ENCODE measurements at regions not wholly inside any gene's neighbourhood (a gene's known extent, or its start where the extent isn't known, plus 50 kb on each side); places are given as distances from the start of the nearest gene placed in this dataset.

DNA sequence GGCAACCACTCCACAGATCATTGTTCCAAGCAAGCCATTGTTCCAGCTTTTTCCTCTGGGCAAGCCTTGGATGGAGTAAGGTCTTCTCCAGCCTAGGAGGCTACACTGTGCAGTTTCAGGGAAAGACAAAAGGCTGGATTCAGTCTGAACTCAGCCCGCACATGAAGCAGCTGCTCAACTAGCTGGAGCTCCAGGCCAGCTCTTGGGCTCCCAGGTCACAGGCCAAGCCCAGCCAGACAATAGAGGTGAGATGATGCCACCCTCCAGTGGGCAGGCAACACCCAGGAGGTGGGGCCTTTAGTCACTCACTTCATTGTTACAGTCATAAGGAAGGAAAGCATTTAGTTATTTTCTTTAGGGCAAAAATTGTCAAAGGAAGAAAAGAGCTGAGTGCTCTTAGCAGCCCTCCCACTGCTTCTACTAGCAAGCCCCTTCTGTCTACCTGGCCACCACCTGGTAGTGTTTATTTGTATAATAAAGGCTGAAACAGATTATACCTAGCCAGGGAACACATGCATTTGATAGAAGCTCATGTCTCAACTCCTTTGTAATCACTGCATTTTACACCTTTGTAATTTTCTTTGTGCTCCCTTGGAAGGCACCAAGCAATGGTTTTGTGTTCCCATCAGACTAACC lies 253.4 kb downstream of the WDR11 start:
- Histone ChIP-seq H3K36me3 (no peaks in the 10 kb centered on the region), H3K27me3 (no peaks in the 10 kb centered on the region), H3K4me1 (no peaks in the 10 kb centered on the region), H3K4me3 (replicated peaks in 1 of 3) (no peak overlapping the region), H3K27ac (no peak overlapping the region), H3K9me3 (no peaks in the 10 kb centered on the region)
- TF ChIP-seq POLR2A (IDR thresholded peaks at IDR 0.05): no peak
- TF ChIP-seq, protein P1, sequence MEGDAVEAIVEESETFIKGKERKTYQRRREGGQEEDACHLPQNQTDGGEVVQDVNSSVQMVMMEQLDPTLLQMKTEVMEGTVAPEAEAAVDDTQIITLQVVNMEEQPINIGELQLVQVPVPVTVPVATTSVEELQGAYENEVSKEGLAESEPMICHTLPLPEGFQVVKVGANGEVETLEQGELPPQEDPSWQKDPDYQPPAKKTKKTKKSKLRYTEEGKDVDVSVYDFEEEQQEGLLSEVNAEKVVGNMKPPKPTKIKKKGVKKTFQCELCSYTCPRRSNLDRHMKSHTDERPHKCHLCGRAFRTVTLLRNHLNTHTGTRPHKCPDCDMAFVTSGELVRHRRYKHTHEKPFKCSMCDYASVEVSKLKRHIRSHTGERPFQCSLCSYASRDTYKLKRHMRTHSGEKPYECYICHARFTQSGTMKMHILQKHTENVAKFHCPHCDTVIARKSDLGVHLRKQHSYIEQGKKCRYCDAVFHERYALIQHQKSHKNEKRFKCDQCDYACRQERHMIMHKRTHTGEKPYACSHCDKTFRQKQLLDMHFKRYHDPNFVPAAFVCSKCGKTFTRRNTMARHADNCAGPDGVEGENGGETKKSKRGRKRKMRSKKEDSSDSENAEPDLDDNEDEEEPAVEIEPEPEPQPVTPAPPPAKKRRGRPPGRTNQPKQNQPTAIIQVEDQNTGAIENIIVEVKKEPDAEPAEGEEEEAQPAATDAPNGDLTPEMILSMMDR (IDR thresholded peaks at IDR 0.05): no peak
- 100% methylated on average over 1 of the region's 1 CpG for WGBS, 2 donors
- intact Hi-C loops (cut with DNase I): no loop called here
- no peak for DNase-seq

DNA sequence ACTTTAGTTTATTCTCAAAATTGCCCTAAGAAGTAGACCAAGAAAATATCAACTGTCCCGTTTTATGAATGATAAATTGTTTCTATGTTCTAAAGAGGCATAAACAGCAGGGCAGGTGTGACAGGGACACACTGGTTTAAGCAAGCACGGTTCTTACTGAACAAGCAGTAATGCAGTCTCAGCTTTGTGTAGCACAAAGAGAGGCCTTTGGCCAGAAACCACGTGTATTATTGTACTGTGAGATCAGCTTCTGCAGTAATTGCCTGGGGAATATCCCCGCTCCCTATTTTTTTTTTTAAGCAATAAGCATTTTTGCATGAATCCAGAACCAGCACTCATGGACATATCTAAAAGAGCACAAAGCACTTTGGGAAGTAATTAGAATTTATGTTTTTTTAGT lies 255.4 kb downstream of the WDR11 start:
- Histone ChIP-seq H3K4me3 (replicated peaks in 1 of 3) (no peak overlapping the region), H3K36me3 (no peaks in the 10 kb centered on the region), H3K9me3 (no peaks in the 10 kb centered on the region), H3K27ac (no peak overlapping the region), H3K27me3 (no peaks in the 10 kb centered on the region), H3K4me1 (no peaks in the 10 kb centered on the region)
- TF ChIP-seq, protein P1 (IDR thresholded peaks at IDR 0.05): no peak
- TF ChIP-seq POLR2A (IDR thresholded peaks at IDR 0.05): no peak
- DNase-seq: no peak
- intact Hi-C loops (cut with DNase I): no loop called here
- WGBS, 2 donors: 82 to 83% methylated on average over 4 of the region's 4 CpGs

DNA sequence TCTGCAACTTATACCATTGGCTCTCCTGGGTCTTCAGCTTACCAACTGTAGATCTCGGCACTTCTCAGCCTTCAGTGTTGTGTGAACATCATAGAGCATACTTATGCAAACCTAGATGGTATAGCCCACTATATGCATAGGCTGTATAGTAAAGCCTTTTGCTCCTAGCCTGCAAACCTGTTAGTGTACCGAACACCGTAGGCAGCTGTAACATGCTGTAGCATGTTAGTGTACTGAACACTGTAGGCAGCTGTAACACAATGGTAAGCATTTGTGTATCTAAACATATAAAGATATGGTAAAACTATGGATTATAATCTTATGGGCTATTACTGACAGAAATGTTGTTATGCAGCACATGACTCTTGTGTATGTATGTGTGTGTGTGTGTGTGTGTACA lies 256.9 kb downstream of the WDR11 start:
- intact Hi-C loops (cut with DNase I): no loop called here
- TF ChIP-seq, protein P1 (IDR thresholded peaks at IDR 0.05): no peak
- TF ChIP-seq POLR2A (IDR thresholded peaks at IDR 0.05): no peak
- Histone ChIP-seq H3K4me3 (replicated peaks in 1 of 3) (no peak overlapping the region), H3K4me1 (no peaks in the 10 kb centered on the region), H3K27ac (no peak overlapping the region), H3K9me3 (no peaks in the 10 kb centered on the region), H3K27me3 (no peaks in the 10 kb centered on the region), H3K36me3 (no peaks in the 10 kb centered on the region)
- WGBS, 2 donors: 94 to 95% methylated on average over 3 of the region's 3 CpGs
- DNase-seq: no peak

DNA sequence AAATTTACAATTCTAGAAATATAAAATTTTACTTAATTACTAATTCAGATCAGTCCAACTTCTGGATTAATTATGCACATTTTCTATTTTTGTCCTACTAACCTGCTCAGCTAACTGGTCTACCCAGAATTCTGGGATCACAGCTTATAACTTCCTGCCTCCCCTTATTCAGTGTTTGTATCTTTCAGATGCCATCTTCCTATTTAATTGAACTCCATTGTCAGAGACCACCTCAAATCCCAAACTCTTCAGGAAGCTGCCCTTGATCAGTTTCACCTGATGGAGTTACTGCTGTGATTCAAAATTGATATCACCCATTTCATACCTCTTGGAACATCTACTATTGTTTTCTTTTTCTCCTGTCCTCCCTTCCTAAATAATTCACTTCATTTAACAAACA lies 259.2 kb downstream of the WDR11 start:
- H3K4me1 ChIP-seq: no peaks in the 10 kb centered on the region
- H3K9me3 ChIP-seq: no peaks in the 10 kb centered on the region
- H3K27ac ChIP-seq: no peak overlapping the region
- no peaks in the 10 kb centered on the region for H3K36me3 ChIP-seq
- TF ChIP-seq, protein P1 (IDR thresholded peaks at IDR 0.05): no peak
- no peak for TF ChIP-seq POLR2A (IDR thresholded peaks at IDR 0.05)
- no peak overlapping the region for H3K4me3 ChIP-seq (replicated peaks in 1 of 3)
- intact Hi-C loops (cut with DNase I): no loop called here
- no peaks in the 10 kb centered on the region for H3K27me3 ChIP-seq
- DNase-seq: no peak

DNA sequence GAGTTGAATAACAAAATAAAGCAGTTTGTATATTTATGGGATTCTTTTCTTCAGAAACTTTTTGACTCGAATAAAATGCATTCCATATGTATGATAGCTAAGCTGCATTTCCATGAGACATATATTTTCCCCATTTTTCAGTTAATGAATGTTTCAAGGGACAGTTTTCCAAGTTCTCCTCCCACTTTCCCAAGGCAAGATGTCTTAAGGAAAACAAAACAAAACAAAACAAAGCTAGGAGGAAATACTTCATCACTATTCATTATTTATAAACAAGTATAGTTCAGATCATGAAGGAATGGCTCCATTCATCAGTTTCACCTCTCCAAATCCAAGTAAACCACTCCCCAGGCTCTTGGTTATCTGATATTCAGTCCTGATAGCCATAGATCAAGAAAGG lies 261.0 kb downstream of the WDR11 start:
- Histone ChIP-seq H3K9me3 (no peaks in the 10 kb centered on the region), H3K27me3 (no peaks in the 10 kb centered on the region), H3K27ac (no peak overlapping the region), H3K36me3 (no peaks in the 10 kb centered on the region), H3K4me3 (replicated peaks in 1 of 3) (no peak overlapping the region), H3K4me1 (no peaks in the 10 kb centered on the region)
- DNase-seq: no peak
- TF ChIP-seq, protein P1 (IDR thresholded peaks at IDR 0.05): no peak
- no peak for TF ChIP-seq POLR2A (IDR thresholded peaks at IDR 0.05)
- intact Hi-C loops (cut with DNase I): no loop called here
- WGBS, 2 donors: 72 to 78% methylated on average over 1 of the region's 1 CpG

Data from thyroid gland (tissue), 4 donors.